A549 (cell line): ENCODE measurements at regions not wholly inside any gene's neighbourhood (a gene's known extent, or its start where the extent isn't known, plus 50 kb on each side); places are given as distances from the start of the nearest gene placed in this dataset.

Source experiments
- ATAC-seq, 2 experiments: fragments of 200-7000 bp in 1 of 2; fragments of >200 bp in 1 of 2; cut with Nextera tagmentation in 1 of 2; cut with Tn5 transposase in 1 of 2; 3 replicates each; pipeline versions ENCODE4 v1.8.0 to v1.9.1; 2018 to 2020; ENCODE audit warnings: mild to moderate bottlenecking in 1 of 2, moderate library complexity in 1 of 2
- CTCF ChIA-PET: fragments of 300-600 bp; sonication (Branson Sonifier 250); formaldehyde crosslinking; extraction: SDS; loops from one replicate; lab custom pipeline; 2021; ENCODE audit warnings: antibody characterized with exemption, inconsistent platforms; lab: Yijun Ruan, JAX
- POLR2A ChIA-PET: fragments of 350-600 bp; formaldehyde crosslinking; extraction: SDS; loops from one replicate; lab custom pipeline; 2021; ENCODE audit warnings: antibody characterized with exemption, inconsistent platforms; lab: Yijun Ruan, JAX
- DNase-seq, 2 experiments: peaks; one replicate each; pipeline versions ENCODE4 v3.0.0 to v3.0.0-alpha.2; 2011 to 2016; ENCODE audit warnings: low read depth in 1 of 2, low spot score in 1 of 2
- FAIRE-seq: peaks from 2 replicates; lab custom pipeline; 2011; peaks lifted over from hg19 to GRCh38; lab: Jason Lieb, UNC
- H3K27ac ChIP-seq, 2 experiments: fragments of >200 bp; sonication (Bioruptor Twin); formaldehyde crosslinking; 3 replicates each; pipeline ENCODE4 v1.5.1; 2016 to 2017
- H3K4me1 ChIP-seq: fragments of >200 bp; sonication (Bioruptor Twin); formaldehyde crosslinking; 3 replicates; pipeline ENCODE4 v1.6.1; 2016
- H3K4me2 ChIP-seq: fragments of >200 bp; sonication (Bioruptor Twin); formaldehyde crosslinking; 3 replicates; pipeline ENCODE4 v1.6.1; 2016
- H3K4me3 ChIP-seq: fragments of >200 bp; sonication (Bioruptor Twin); formaldehyde crosslinking; 3 replicates; pipeline ENCODE4 v1.5.1; 2016
- H3K9me3 ChIP-seq: fragments of >200 bp; sonication (Bioruptor Twin); formaldehyde crosslinking; 3 replicates; pipeline ENCODE4 v1.6.1; 2016
- BHLHE40 ChIP-seq: IDR thresholded peaks from 2 replicates; pipeline ENCODE4 v1.6.1; 2012; ENCODE audit warnings: low read depth, low read length, inconsistent platforms
- CBX8 ChIP-seq: fragments of 200-600 bp; sonication (generic); IDR thresholded peaks from 2 replicates; pipeline ENCODE4 v1.6.1; 2016
- EHF ChIP-seq: fragments of 250-450 bp; sonication (Bioruptor Pico); IDR thresholded peaks from 2 replicates; pipeline ENCODE4 v1.5.0; 2020; ENCODE audit warnings: mild to moderate bottlenecking
- FOSL2 ChIP-seq, 2 experiments: fragments of 450-650 bp in 1 of 2; fragments of >200 bp in 1 of 2; sonication (Bioruptor Twin) in 1 of 2; formaldehyde crosslinking; IDR thresholded peaks; 2 replicates each; pipeline versions ENCODE4 v1.5.0 to v1.6.1; 2016 to 2020; ENCODE audit warnings: mild to moderate bottlenecking in 1 of 2, moderate library complexity in 1 of 2
- HDAC2 ChIP-seq: fragments of 200-600 bp; sonication (generic); IDR thresholded peaks from 2 replicates; pipeline ENCODE4 v1.6.1; 2016
- HEYL ChIP-seq: fragments of 250-450 bp; sonication (Bioruptor Pico); IDR thresholded peaks from 2 replicates; pipeline ENCODE4 v1.8.0; 2021; ENCODE audit warnings: mild to moderate bottlenecking, moderate library complexity
- HMGXB4 ChIP-seq: fragments of 250-450 bp; sonication (Bioruptor Pico); IDR thresholded peaks from 2 replicates; pipeline ENCODE4 v1.5.0; 2021; ENCODE audit warnings: mild to moderate bottlenecking, moderate library complexity, borderline replicate concordance
- HOXA7 ChIP-seq: fragments of 250-450 bp; sonication (Bioruptor Pico); IDR thresholded peaks from 2 replicates; pipeline ENCODE4 v1.5.0; 2020; ENCODE audit warnings: mild to moderate bottlenecking, moderate library complexity
- KDM1A ChIP-seq: fragments of 200-600 bp; sonication (generic); IDR thresholded peaks from 2 replicates; pipeline ENCODE4 v1.6.1; 2016; ENCODE audit warnings: low read depth, mild to moderate bottlenecking
- MAFK ChIP-seq: fragments of 450-650 bp; IDR thresholded peaks from 2 replicates; pipeline ENCODE4 v1.6.1; 2014; ENCODE audit not compliant: partially characterized antibody
- MAZ ChIP-seq: fragments of 150-350 bp; IDR thresholded peaks from 2 replicates; pipeline ENCODE4 v1.6.1; 2014; ENCODE audit warnings: antibody characterized with exemption, low read depth, low read length, borderline replicate concordance
- MYC ChIP-seq: IDR thresholded peaks from 2 replicates; pipeline ENCODE4 v1.6.1; 2012; ENCODE audit warnings: mild to moderate bottlenecking, inconsistent platforms, low read length, improper control_type of control experiment, borderline replicate concordance
- NFE2L2 ChIP-seq: fragments of 150-350 bp; conservative IDR thresholded peaks from 2 replicates; pipeline ENCODE4 v1.6.1; 2014; ENCODE audit warnings: low read length
- NPAS2 ChIP-seq: fragments of 250-450 bp; sonication (Bioruptor Pico); IDR thresholded peaks from 2 replicates; pipeline ENCODE4 v1.8.0; 2022; ENCODE audit warnings: mild to moderate bottlenecking, moderate library complexity, borderline replicate concordance
- NR3C1 ChIP-seq: fragments of >200 bp; sonication (Bioruptor Twin); formaldehyde crosslinking; IDR thresholded peaks from 3 replicates; pipeline ENCODE4 v1.6.1; 2017
- POLR2A ChIP-seq: IDR thresholded peaks from 2 replicates; pipeline ENCODE4 v1.6.1; 2012; ENCODE audit warnings: mild to moderate bottlenecking, low read length
- POLR2AphosphoS2 ChIP-seq: conservative IDR thresholded peaks from 2 replicates; pipeline ENCODE4 v1.6.1; 2012; ENCODE audit warnings: low read length, improper control_type of control experiment, inconsistent platforms
- RNF2 ChIP-seq: fragments of 200-600 bp; sonication (generic); IDR thresholded peaks from 2 replicates; pipeline ENCODE4 v1.6.1; 2016; ENCODE audit warnings: low read depth, mild to moderate bottlenecking, antibody characterized with exemption, moderate library complexity, borderline replicate concordance
- SMC3 ChIP-seq: fragments of >200 bp; sonication (Bioruptor Twin); formaldehyde crosslinking; IDR thresholded peaks from 3 replicates; pipeline ENCODE4 v1.6.1; 2018; ENCODE audit warnings: inconsistent platforms
- TFCP2L1 ChIP-seq: fragments of 250-450 bp; sonication (Bioruptor Pico); IDR thresholded peaks from 2 replicates; pipeline ENCODE4 v1.5.0; 2021; ENCODE audit warnings: mild to moderate bottlenecking
- WGBS: methylation state at CpG from one replicate; pipeline ENCODE4 v1.1.6; 2017; ENCODE audit errors: missing lambda C conversion rate; 5-methylcytosine and 5-hydroxymethylcytosine counted together
- TF ChIP-seq, protein P1 (sequence below): fragments of 200-600 bp; sonication (generic); IDR thresholded peaks from 2 replicates; pipeline ENCODE4 v1.6.1; 2016; ENCODE audit warnings: antibody characterized with exemption, mild to moderate bottlenecking, moderate library complexity

- ChIA-PET POLR2A (no interaction called here), CTCF (no interaction called here)
- DNase-seq (no peak), ATAC-seq (no peak), FAIRE-seq (no peak)
- 0% methylated on average over 4 of the region's 4 CpGs for WGBS
- Histone ChIP-seq H3K4me3 (no peak overlapping the region), H3K9me3 (no peaks in the 10 kb centered on the region), H3K4me1 (no peaks in the 10 kb centered on the region), H3K27ac (no peak overlapping the region), H3K4me2 (no peak overlapping the region)
- TF ChIP-seq, protein P1, sequence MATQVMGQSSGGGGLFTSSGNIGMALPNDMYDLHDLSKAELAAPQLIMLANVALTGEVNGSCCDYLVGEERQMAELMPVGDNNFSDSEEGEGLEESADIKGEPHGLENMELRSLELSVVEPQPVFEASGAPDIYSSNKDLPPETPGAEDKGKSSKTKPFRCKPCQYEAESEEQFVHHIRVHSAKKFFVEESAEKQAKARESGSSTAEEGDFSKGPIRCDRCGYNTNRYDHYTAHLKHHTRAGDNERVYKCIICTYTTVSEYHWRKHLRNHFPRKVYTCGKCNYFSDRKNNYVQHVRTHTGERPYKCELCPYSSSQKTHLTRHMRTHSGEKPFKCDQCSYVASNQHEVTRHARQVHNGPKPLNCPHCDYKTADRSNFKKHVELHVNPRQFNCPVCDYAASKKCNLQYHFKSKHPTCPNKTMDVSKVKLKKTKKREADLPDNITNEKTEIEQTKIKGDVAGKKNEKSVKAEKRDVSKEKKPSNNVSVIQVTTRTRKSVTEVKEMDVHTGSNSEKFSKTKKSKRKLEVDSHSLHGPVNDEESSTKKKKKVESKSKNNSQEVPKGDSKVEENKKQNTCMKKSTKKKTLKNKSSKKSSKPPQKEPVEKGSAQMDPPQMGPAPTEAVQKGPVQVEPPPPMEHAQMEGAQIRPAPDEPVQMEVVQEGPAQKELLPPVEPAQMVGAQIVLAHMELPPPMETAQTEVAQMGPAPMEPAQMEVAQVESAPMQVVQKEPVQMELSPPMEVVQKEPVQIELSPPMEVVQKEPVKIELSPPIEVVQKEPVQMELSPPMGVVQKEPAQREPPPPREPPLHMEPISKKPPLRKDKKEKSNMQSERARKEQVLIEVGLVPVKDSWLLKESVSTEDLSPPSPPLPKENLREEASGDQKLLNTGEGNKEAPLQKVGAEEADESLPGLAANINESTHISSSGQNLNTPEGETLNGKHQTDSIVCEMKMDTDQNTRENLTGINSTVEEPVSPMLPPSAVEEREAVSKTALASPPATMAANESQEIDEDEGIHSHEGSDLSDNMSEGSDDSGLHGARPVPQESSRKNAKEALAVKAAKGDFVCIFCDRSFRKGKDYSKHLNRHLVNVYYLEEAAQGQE, result no peak
- TF ChIP-seq NFE2L2 (no peak), TFCP2L1 (CRISPR knock-in tag) (no peak), HEYL (CRISPR knock-in tag) (no peak), RNF2 (no peak), BHLHE40 (no peak), MYC (no peak), POLR2A (no peak), KDM1A (no peak), MAFK (no peak), HOXA7 (CRISPR knock-in tag) (no peak), FOSL2 (IDR thresholded peaks at IDR 0.05) (no peak), FOSL2 (CRISPR knock-in tag; IDR thresholded peaks at IDR 0.05) (no peak), SMC3 (no peak), MAZ (no peak), HMGXB4 (CRISPR knock-in tag) (no peak), POLR2AphosphoS2 (no peak), NR3C1 (no peak), HDAC2 (no peak), NPAS2 (no peak), CBX8 (no peak)
These were observed 2329.5 kb downstream of the MAT2B start for GRCh38 chr5:165834891-165835290.

- DNase-seq (no peak), ATAC-seq (no peak), FAIRE-seq (no peak)
- Histone ChIP-seq H3K4me3 (no peak overlapping the region), H3K4me2 (no peak overlapping the region), H3K27ac (no peak overlapping the region), H3K4me1 (no peaks in the 10 kb centered on the region), H3K9me3 (no peaks in the 10 kb centered on the region)
- ChIA-PET CTCF (no interaction called here), POLR2A (no interaction called here)
- TF ChIP-seq HDAC2 (no peak), EHF (no peak), KDM1A (no peak), MYC (no peak), HMGXB4 (CRISPR knock-in tag) (no peak)
- WGBS, result 0% methylated on average over 1 of the region's 1 CpG
These were observed 2330.6 kb downstream of the MAT2B start for GRCh38 chr5:165836046-165836445.
